Activated T-cell treated with anti-CD3 and anti-CD28 coated beads, Interleukin-2, amount 50 U/mL, for 48 hours (primary cell): ENCODE measurements at regions not wholly inside any gene's neighbourhood (a gene's known extent, or its start where the extent isn't known, plus 50 kb on each side); places are given as distances from the start of the nearest gene placed in this dataset.
"Not testable (repeated sequence)": the region's sequence is repeated elsewhere in the genome, so short reads cannot be mapped to it uniquely, and the experiment has no call there.

Source experiments
- DNase-seq, 2 experiments: peaks; one replicate each; pipeline ENCODE4 v3.0.0-alpha.2; 2020

DNA sequence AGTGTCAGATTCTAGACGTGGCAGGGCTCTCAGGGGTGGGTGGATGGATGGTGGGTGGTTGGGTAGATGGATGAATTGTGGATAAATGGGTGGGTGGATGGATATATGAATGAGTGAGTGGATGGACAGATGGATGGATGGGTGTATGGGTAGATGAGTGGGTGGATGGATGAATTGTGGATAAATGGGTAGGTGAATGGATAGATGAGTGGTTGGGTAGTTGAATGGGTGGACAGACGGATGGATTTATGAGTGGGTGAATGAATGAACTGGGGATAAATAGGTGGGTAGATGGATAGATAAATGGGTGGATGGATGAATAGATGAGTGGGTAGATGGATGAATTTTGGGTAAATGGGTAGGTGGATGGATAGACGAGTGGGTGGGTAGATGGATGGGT, 111.0 kb upstream of the ZNF469 start:
- not testable (repeated sequence) for DNase-seq

DNA sequence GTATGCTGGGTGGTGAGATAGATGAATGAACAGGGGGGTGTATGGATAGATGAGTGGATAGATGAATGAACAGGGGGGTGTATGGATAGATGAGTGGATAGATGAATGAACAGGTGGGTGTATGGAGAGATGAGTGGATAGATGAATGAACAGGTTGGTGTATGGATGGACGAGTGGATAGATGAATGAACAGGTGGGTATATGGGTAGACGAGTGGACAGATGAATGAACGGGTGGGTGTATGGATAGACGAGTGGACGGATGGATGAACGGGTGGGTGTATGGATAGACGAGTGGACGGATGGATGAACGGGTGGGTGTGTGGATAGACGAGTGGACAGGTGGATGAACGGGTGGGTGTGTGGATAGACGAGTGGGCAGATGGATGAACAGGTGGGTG, 110.3 kb upstream of the ZNF469 start:
- not testable (repeated sequence) for DNase-seq

DNA sequence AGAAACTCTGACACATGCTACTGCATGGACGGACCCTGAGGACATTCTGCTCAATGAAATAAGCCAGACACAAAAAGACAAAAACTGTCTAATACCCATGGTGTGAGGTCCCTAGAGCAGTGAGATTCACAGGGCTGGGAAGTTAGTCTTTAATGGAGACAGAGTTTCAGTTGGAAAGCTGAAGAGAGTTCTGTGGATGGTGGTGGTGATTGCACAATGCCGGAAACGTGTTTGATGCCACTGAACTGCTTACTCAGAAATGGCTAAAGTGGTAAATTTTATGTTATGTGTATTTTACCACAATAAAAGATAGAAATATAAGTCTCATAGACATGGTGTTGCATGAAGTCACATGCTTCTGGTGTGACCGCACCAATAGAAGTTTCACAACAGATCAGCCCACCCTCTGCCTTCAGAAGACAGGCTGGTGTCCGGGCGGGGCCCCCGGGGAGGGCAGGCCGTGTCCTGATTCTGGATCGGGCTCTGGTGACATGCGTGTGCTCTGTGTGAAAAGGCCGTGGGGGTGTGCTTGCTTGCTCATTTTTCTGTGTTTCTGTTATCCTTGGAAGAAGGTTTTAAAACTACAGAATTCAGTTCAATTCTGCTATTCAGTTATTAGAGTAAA, 108.5 kb upstream of the ZNF469 start:
- DNase-seq = not testable (repeated sequence)

DNA sequence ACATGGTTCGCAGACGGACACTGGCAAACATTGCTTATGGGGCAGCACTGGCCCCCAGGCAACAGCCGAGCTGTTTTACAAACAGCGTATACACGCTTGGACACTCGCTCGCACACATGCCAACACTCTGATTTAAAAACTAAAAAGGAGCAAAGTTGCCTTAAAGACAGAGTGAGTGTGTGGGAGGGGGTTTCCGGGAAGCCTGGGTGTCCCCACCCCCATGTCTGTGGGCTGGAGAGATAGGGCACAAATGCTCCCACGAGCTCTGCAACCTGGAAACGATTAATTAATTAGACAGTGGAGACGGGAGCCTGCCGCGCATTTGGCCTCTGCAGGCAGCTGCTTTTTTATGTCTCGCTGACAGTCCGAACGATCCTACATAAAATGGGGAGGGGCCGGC, 107.9 kb upstream of the ZNF469 start:
- DNase-seq = no peak

DNA sequence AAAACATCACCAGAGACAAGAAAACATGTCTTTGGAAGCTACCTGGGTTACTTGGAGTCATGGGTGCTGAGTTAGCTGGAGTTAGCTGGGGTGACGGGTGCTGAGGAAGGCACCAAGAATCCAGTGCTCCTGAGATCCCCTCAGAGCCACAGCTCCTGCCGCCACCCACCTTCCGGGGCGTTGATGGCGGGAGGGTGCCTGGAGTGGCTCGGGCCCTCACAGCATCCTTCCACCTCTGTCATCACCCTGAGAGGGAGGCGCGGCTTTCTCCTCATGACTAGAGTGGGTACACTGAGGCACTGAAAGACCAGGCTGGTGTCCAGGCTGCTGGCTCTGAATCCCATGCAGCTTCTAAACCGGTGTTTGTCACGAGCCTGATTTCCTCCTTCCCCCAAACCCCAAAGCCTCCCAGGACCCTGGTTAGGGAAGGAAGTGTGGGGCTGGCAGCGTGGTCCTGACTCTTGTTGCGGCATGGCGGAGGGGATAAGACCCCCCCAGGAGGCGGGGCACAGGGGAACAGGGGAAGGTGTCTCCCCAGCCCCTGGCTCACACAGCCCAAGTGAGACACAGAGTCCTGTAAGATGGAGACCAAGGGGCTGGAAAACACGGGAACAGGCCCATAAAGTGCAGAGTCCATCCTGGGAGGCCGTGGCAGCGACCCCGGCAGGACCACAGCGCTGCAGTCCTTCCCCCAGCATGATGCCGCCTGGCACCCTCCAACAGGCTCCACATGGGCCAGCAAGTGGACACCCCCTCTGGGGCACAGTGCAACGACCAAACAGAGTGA, 107.2 kb upstream of the ZNF469 start:
- not testable (repeated sequence) for DNase-seq

DNA sequence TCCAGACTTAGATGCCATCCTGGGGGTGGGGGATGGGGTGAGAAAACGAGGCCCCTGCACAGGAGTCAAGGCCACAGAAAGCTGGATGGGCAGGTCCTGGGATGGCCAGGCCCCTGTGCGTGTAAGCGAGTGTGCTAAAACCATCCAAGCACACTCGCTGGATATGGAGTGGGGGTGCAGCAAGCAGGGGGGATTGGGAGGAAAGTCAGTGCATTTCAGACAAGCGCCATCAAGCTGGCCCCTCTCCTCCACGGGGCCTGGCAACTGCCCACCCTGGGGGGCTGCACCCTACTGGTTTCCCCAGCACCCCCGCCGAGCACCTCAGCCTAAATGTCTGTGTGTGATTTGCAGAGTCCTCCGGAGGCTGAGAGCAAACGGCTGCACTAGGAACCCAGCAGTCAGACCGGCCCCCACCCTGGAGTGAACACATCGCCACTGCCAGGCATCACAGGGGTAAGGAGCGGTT, 106.6 kb upstream of the ZNF469 start:
- not testable (repeated sequence) for DNase-seq

DNA sequence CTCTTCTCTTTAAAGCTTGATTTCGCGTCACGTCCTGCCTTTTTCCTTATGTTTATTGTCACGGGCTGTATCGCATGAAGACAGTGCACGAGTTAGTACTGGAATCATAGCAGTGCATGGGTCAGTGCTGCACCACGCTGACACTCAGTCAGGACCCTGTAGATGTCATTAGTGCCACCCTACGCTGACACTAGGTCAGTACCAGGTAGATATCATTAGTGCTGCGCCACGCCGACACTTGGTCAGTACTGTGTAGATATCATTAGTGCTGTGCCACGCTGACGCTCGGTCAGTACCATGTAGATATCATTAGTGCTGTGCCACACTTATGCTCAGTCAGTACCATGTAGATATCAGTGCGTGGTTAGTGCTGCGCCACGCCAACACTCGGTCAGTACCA, 106.2 kb upstream of the ZNF469 start:
- no peak for DNase-seq

DNA sequence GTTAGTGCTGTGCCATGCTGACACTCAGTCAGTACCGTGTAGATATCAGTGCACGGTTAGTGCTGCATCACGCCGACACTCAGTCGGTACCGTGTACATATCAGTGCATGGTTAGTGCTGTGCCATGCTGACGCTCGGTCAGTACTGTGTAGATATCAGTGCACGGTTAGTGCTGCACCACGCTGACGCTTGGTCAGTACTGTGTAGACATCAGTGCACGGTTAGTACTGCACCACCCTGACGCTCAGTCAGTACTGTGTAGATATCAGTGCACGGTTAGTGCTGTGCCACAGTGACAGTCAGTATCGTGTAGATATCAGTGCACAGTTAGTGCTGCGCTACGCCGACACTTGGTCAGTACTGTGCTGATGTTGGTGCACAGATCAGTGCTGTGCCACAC, 102.8 kb upstream of the ZNF469 start:
- DNase-seq = no peak

DNA sequence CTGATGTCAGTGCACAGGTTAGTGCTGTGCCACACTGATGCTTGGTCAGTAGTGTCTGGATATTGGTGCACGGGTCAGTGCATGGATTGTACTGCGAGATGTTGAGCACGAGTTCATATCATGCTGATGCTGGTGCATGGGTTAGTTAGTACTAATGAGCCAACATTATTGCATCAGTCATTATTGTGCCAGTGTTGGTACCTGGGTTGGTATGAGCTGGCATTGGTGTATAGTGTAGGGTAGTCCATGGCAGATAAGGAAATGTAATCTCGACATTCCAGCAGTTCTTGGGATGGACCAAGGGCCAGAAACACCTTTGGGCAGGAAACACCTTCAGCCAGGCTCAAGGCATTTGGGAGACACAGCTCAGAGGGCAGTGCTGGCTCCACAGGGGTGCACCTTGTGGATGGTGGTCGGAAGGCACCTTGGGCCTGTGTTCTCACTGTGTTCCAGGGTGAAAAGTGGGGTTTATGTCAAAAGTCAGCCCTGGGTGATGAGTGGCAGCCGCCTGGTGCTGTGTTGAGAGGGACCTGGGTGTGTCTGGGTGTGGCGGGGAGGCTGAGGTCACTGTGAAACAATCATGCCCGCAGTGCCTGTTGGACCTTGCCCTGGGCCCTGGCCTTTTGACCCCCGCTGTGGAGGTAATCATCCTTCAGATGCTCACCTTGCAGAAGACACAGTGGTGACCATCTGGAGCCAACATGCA, 100.7 kb upstream of the ZNF469 start:
- no peak for DNase-seq

DNA sequence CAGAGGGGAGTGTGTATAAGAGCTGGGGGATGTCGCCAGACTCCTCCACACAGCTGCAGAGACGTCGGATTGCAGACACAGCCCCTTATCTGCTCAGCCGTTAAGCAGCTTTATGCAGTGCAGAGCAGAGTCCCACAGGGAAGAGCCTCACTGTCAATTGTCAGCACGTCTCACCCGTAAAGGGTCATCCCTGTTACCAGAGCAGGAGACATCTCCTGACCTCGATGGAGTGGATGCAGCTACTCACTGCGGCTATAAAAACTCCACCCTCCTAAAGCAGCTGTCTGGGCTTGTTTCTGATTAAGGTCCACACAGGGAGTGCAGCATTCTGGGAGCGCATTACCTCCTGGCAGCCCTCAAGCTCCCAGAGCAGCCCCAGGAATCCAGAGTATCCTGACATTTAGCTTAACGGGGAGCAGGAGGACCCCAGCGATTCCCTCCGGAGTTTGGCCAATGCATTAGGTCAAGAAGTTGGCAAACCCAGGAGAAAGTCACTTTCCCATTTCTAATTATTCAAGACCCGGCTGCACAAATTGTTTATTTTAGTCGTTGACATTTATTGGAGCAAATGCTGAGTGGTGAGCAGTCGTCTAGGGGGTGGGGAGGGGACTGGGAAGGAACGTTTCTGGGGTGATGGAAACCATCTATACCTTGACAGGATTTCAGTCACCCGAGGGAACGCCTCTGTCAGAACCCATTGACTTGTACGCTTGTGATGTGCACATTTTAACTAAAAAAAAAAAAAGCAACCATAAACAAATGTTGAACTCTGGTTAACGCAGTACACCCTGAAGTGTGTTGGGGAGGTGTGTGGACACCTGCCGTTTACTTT, 100.0 kb upstream of the ZNF469 start:
- DNase-seq = no peak

DNA sequence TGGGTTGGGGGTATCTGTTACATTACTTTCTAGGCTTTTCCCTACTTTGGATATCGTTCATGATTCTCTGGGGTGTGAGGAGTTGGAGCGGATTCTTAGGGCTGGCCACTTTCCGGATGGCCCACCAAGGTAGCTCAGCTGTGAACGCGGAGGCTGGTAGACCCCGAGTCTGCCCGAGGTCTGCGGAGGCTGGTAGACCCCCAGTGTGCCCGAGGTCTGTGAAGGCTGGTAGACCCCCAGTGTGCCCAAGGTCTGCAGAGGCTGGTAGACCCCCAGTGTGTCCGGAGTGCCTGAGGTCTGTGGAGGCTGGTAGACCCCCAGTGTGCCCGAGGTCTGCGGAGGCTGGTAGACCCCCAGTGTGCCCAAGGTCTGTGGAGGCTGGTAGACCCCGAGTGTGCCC, 99.2 kb upstream of the ZNF469 start:
- DNase-seq = no peak

DNA sequence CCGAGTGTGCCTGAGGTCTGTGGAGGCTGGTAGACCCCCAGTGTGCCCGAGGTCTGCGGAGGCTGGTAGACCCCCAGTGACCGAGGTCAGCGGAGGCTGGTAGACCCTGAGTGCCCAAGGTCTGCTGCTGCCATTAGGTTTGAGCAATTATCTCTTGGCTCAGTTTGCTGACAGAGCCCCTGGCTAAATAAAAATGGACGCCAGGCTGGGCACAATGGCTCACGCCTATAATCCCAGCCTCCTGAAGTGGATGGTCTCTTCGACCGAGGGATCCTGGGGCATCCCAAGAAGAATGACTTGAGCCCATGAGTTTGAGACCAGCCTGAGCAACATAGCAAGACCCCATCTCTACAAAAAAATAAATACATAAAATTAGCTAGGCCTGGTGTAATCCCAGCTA, 98.7 kb upstream of the ZNF469 start:
- DNase-seq = no peak

DNA sequence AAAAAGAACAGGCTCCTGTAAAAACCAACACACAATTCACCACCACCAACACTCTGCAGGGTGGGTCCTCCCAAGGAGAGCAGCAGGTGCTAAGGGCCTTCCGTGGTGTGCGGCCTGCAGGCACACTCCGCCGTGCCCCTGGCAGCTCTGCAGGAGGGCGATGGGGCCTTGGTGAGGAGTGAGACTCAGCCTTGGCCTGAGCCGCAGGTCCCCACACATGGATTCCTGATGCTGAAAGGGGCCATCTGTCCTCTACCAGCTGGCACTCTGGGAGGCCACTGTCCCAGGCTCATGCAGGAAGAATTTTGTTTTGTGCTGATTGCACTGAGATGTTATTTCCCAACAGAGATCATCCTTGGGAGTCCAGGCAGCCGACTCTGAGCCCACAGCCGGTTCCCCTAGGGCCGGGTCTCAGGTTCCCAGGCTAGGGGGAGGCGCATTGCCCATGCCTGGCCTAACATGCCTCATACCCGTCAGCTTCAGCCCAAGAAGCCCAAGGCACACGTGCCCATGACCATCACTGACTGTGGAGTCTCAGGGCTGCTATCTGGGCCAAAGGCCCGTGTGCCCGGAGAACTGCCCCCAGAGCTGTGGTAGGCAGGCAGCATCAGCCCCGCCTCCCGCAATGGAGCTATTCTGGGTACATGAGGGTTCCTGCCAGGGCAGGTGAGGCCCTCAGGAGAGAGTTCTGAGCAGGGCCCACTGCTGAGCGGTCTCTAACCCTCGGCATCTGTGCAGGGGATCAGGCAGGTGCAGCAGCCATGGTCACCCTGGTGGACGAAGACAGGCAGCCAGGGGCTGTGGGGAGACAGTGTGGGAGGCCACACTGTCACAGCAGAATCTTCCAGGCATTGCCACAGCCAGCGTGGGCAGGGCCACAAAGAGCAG, 97.9 kb upstream of the ZNF469 start:
- DNase-seq = no peak

DNA sequence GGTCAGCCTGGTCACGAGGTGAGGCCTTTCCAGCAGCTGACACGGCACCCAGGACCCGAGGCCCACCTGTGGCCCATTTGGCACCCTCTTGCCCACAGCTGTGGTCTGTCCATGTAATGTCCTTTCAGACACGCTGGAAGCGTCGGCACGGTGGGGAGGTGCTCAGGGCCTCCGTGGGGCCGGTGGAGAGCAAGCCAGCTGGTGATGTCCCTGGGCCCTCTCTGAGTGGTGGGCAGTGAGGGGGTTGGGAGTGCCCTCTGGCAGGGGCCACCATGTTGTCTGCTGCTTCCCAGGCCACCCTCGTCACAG, 97.3 kb upstream of the ZNF469 start:
- DNase-seq = no peak

DNA sequence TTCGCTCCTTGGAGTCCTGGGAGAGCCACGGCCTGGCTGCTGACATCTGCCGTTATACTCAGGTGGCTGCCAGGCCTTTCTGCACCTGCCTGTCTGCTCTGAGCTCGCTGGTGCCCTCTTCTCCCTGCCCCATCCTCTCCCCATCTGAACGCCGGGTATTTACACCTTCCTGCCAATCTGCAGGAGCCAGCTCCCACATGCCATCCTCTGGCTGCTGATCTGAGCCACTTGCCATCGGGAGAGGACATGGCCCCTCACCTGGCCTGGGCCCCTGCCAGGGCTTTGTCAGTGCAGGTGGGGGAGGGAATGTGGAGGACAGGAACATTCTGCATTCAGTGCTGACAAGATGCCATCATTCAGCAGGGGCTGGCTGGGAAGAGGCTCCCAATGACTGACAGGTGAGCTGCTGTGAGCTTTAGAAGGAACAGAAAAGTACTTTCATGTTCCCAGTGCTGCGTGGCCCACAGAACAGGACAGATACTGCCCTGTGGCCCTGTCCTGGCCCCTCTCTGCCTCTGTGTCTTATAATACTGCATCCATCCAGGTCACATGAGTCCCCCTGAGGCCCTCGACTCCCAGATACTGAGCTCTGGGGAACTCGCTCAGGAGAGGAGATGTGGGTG, 96.3 kb upstream of the ZNF469 start:
- DNase-seq = no peak

DNA sequence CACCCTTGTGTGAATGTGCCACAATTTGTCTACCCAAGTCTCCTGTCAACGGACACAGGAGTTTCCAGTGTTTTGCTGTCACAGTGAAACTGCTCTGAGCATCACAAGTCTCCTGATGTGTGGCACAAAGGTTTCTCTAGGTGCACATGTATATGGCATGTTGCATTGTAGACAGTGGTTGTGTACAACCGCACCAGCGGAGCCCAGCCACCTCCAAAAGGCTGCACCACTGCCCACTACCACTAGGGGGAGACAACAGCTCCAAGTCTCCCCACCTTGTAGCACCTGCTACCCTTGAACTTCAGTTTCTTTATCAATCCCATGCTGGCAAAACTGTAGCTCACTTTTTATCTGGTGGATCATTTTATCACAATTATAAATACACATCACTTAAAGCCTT, 95.5 kb upstream of the ZNF469 start:
- peak; percentile 45 to 60 for DNase-seq

DNA sequence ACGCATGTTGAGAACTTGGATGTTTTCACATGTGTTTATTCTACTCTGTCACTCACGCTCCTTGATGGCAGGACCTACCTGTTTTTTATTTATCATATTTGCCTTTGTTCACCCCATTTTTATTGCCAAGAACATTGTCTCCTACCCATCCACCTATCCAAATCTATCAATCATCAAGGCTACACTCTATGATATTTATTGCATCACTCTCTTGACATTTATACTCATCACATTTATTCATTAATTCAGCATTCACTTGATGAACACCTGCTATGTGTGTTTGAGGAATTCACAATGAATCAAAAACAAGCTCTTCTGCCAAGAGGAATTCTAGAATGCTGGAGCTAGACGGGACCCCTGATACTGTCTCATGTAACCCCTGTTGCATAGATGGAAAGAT, 94.5 kb upstream of the ZNF469 start:
- DNase-seq = no peak

DNA sequence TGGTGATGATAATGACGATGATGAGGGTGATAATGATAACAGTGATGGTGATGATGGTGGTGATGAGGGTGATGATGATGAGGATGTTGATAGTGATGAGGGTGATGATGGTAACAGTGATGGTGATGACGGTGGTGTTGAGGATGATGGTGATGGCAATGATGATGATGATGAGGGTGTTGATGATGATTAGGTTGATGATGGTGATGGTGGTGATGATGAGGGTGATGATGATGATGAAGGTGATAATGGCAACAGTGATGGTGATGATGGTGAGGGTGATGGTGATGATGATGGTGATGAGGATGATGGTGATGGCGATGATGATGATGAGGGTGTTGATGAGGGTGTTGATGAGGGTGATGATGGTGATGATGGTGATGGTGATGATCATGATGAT, 93.8 kb upstream of the ZNF469 start:
- no peak for DNase-seq

DNA sequence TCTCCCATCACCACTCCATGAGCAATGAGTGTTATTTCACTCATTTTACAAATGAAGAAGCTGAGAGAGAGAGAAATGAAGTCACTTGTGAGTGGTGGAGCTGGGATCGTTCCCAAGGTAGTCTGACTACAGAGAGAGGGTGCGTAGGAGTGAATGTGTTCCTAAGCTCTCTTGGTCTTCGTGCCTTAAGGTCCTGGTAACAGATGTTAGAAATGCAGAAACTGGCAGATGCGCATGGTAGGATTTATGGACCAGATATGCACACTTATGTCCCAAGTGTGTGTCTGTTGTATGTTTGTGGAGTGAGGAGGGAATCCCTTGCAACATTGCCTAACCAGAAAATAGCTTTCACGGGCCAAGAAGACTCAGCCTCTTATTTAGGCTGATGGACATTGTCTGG, 93.2 kb upstream of the ZNF469 start:
- DNase-seq = no peak

DNA sequence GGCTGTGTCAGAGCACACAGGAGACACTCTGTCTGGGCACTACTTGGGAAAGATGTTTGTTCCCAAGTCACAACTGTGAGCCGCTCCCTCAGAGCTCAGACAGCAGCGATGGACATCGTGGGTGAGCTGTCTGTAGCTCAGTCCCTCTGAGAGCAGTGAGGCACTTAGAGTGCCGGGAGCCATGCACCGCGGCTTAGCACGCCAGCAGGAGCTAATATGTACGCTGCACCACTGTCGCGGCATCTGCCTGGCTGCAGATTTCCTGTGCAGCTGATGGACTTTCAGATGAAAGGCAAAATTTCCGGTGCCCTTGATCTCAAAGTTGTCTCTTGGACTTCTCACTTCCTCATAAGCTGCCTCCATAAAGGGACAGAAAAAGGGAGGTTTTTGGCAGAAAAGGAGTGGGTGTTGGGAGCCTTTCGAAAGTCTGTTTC, 92.8 kb upstream of the ZNF469 start:
- no peak for DNase-seq
